HCT116 (cell line): ENCODE measurements at regions not wholly inside any gene's neighbourhood (a gene's known extent, or its start where the extent isn't known, plus 50 kb on each side); places are given as distances from the start of the nearest gene placed in this dataset.

Source experiments
- ATAC-seq: fragments of 200-7000 bp; cut with Tn5 transposase; 2 replicates; pipeline ENCODE4 v1.9.1; 2020; ENCODE audit warnings: mild to moderate bottlenecking, moderate library complexity
- BruUV-seq: library from RNA; stranded (reverse); fragments of 400-500 nt; replicated peaks from 2 replicates; lab custom pipeline; 2021; lab: Mats Ljungman, UMichigan
- CTCF ChIA-PET: fragments of 300-600 bp; sonication (Branson Sonifier 250); formaldehyde crosslinking; loops from one replicate; lab custom pipeline; 2021; ENCODE audit warnings: antibody characterized with exemption; lab: Charles Lee
- POLR2A ChIA-PET: fragments of 300-600, 350-600 bp; sonication (Branson Sonifier 250); formaldehyde crosslinking; loops from one replicate; lab custom pipeline; 2021; ENCODE audit warnings: antibody characterized with exemption; lab: Charles Lee
- RAD21 ChIA-PET, 2 experiments: fragments of 300-600 bp; sonication (Branson Sonifier 250); formaldehyde crosslinking; loops; one replicate each; lab custom pipeline; 2023; ENCODE audit warnings: low total read pairs in 2 of 2; ENCODE audit not compliant: uncharacterized antibody in 2 of 2, unreplicated experiment in 2 of 2, low non-redundant PET in 1 of 2; lab: Charles Lee
- DNase-seq: peaks from one replicate; pipeline ENCODE4 v3.0.0-alpha.2; 2010; ENCODE audit warnings: low read depth, low spot score
- H2AFZ ChIP-seq: fragments of 200-600 bp; shearing (Covaris generic), sonication (generic); 2 replicates; pipeline ENCODE4 v1.6.1; 2017; ENCODE audit warnings: low read depth, mixed run types, mixed read lengths, antibody characterized with exemption, low read length; ENCODE audit not compliant: poor library complexity, severe bottlenecking
- H3K27ac ChIP-seq: 2 replicates; pipeline ENCODE4 v1.5.1; 2012; ENCODE audit warnings: low read depth, low read length
- H3K27me3 ChIP-seq: fragments of 200-600 bp; sonication (generic); 2 replicates; pipeline ENCODE4 v1.6.1; 2016; ENCODE audit warnings: mixed run types, low read length, mixed read lengths; ENCODE audit not compliant: insufficient read depth
- H3K36me3 ChIP-seq, 2 experiments: fragments of 200-500 bp in 1 of 2; fragments of 200-600 bp in 1 of 2; sonication (Bioruptor generic) in 1 of 2; sonication (generic) in 1 of 2; 2 replicates each; pipeline versions ENCODE4 v1.5.1 to v1.6.1; 2014 to 2016; ENCODE audit warnings: low read length in 2 of 2, inconsistent platforms in 1 of 2, mixed read lengths in 1 of 2, mixed run types in 1 of 2; ENCODE audit not compliant: insufficient read depth in 2 of 2, control insufficient read depth in 1 of 2
- H3K4me1 ChIP-seq, 2 experiments: fragments of 200-600 bp in 1 of 2; sonication (generic) in 1 of 2; 2 replicates each; pipeline versions ENCODE4 v1.5.1 to v1.6.1; 2012 to 2017; ENCODE audit warnings: low read length in 2 of 2, inconsistent platforms in 1 of 2, mild to moderate bottlenecking in 1 of 2, mixed read lengths in 1 of 2, mixed run types in 1 of 2, moderate library complexity in 1 of 2; ENCODE audit not compliant: insufficient read depth in 2 of 2, control insufficient read depth in 1 of 2
- H3K4me2 ChIP-seq: fragments of 200-600 bp; sonication (generic); 2 replicates; pipeline ENCODE4 v1.6.1; 2017; ENCODE audit warnings: mixed run types, low read length, mixed read lengths
- H3K4me3 ChIP-seq, 2 experiments: fragments of 200-600 bp in 1 of 2; sonication (generic) in 1 of 2; replicated peaks in 1 of 2; 2 replicates each; pipeline ENCODE4 v1.5.1; 2011 to 2016; ENCODE audit warnings: low read length in 2 of 2, control low read depth in 1 of 2, low read depth in 1 of 2, mild to moderate bottlenecking in 1 of 2, mixed read lengths in 1 of 2, mixed run types in 1 of 2
- H3K79me2 ChIP-seq: fragments of 200-600 bp; sonication (generic); 2 replicates; pipeline ENCODE4 v1.6.1; 2017; ENCODE audit warnings: mild to moderate bottlenecking, mixed run types, low read length, moderate library complexity, mixed read lengths; ENCODE audit not compliant: insufficient read depth
- H3K9ac ChIP-seq: fragments of 200-600 bp; sonication (generic); 2 replicates; pipeline ENCODE4 v1.6.1; 2016; ENCODE audit warnings: low read length, mixed read lengths
- H3K9me2 ChIP-seq: fragments of 200-600 bp; sonication (generic), shearing (Covaris generic); 2 replicates; pipeline ENCODE4 v1.6.1; 2017; ENCODE audit warnings: mixed run types, mild to moderate bottlenecking, moderate library complexity; ENCODE audit not compliant: insufficient read depth
- H3K9me3 ChIP-seq, 2 experiments: fragments of 200-500 bp in 1 of 2; fragments of 200-600 bp in 1 of 2; sonication (Bioruptor generic) in 1 of 2; sonication (generic) in 1 of 2; 2 replicates each; pipeline ENCODE4 v1.6.1; 2014 to 2017; ENCODE audit warnings: low read length in 2 of 2, mixed read lengths in 2 of 2, inconsistent platforms in 1 of 2, low read depth in 1 of 2, mild to moderate bottlenecking in 1 of 2, mixed run types in 1 of 2, moderate library complexity in 1 of 2; ENCODE audit not compliant: control insufficient read depth in 1 of 2, insufficient read depth in 1 of 2
- H4K20me1 ChIP-seq: fragments of 200-600 bp; sonication (generic), shearing (Covaris generic); 2 replicates; pipeline ENCODE4 v1.6.1; 2017; ENCODE audit warnings: mixed run types, mild to moderate bottlenecking, moderate library complexity; ENCODE audit not compliant: insufficient read depth
- CBX3 ChIP-seq: IDR thresholded peaks from 2 replicates; pipeline ENCODE4 v1.6.1; 2012; ENCODE audit warnings: low read depth
- CEBPB ChIP-seq: IDR thresholded peaks from 2 replicates; pipeline ENCODE4 v1.6.1; 2012; ENCODE audit warnings: low read depth
- CTCF ChIP-seq, 3 experiments: fragments of 200-600 bp in 1 of 3; sonication (generic) in 1 of 3; IDR thresholded peaks in 2 of 3; conservative IDR thresholded peaks in 1 of 3; 2 replicates each; pipeline ENCODE4 v1.5.1; 2012 to 2017; ENCODE audit warnings: low read depth in 2 of 3, low read length in 2 of 3, antibody characterized with exemption in 1 of 3, borderline replicate concordance in 1 of 3, control low read depth in 1 of 3, mild to moderate bottlenecking in 1 of 3, mixed read lengths in 1 of 3, mixed run types in 1 of 3, moderate library complexity in 1 of 3; ENCODE audit not compliant: insufficient read depth in 1 of 3
- EGR1 ChIP-seq: IDR thresholded peaks from 2 replicates; pipeline ENCODE4 v1.6.1; 2012; ENCODE audit warnings: low read depth
- ELF1 ChIP-seq: IDR thresholded peaks from 2 replicates; pipeline ENCODE4 v1.6.1; 2012; ENCODE audit warnings: low read depth, borderline replicate concordance
- EZH2phosphoT487 ChIP-seq: fragments of 200-600 bp; IDR thresholded peaks from 2 replicates; pipeline ENCODE4 v1.6.1; 2018; ENCODE audit warnings: antibody characterized with exemption, borderline replicate concordance
- FOSL1 ChIP-seq: IDR thresholded peaks from 2 replicates; pipeline ENCODE4 v1.6.1; 2012; ENCODE audit warnings: low read depth
- JUND ChIP-seq: IDR thresholded peaks from 2 replicates; pipeline ENCODE4 v1.6.1; 2012
- POLR2AphosphoS5 ChIP-seq: IDR thresholded peaks from 2 replicates; pipeline ENCODE4 v1.6.1; 2011; ENCODE audit warnings: mild to moderate bottlenecking, low read depth, low read length, moderate library complexity
- REST ChIP-seq: IDR thresholded peaks from 2 replicates; pipeline ENCODE4 v1.6.1; 2012; ENCODE audit warnings: low read depth
- SP1 ChIP-seq: IDR thresholded peaks from 2 replicates; pipeline ENCODE4 v1.6.1; 2012; ENCODE audit warnings: low read depth
- TCF7L2 ChIP-seq: IDR thresholded peaks from 2 replicates; pipeline ENCODE4 v1.7.0; 2011; ENCODE audit warnings: borderline replicate concordance, inconsistent platforms; ENCODE audit not compliant: insufficient read depth, insufficient read length; ENCODE audit errors: extremely low read depth
- YY1 ChIP-seq: IDR thresholded peaks from 2 replicates; pipeline ENCODE4 v1.6.1; 2011; ENCODE audit warnings: low read length, low read depth, moderate library complexity, mild to moderate bottlenecking; ENCODE audit not compliant: insufficient replicate concordance; ENCODE audit errors: extremely low read depth
- ZBTB33 ChIP-seq: IDR thresholded peaks from 2 replicates; pipeline ENCODE4 v1.6.1; 2011; ENCODE audit warnings: mild to moderate bottlenecking, low read length, moderate library complexity; ENCODE audit not compliant: insufficient replicate concordance; ENCODE audit errors: extremely low read depth
- intact Hi-C: fragments of 100-400 bp; cut with micrococcal nuclease; formaldehyde crosslinking; loops from 2 replicates; pipeline ENCODE4 v1.10.0; 2022

- no peak overlapping the region for H3K9ac ChIP-seq
- no peak for TF ChIP-seq ELF1
- TF ChIP-seq REST: no peak
- TF ChIP-seq SP1: no peak
- no peak for TF ChIP-seq CEBPB
- TF ChIP-seq CTCF (IDR thresholded peaks at IDR 0.05 in 2 of 3, conservative IDR thresholded peaks at IDR 0.05 in 1 of 3; ENCODE audit: borderline replicate concordance in 1 of 3, insufficient read depth in 1 of 3, low read depth in 2 of 3, low read length in 2 of 3): no peak
- TF ChIP-seq CBX3: no peak
- no peak for TF ChIP-seq ZBTB33
- TF ChIP-seq FOSL1: no peak
- no peak for TF ChIP-seq JUND
- TF ChIP-seq EZH2phosphoT487: no peak
- TF ChIP-seq TCF7L2: no peak
- TF ChIP-seq YY1: no peak
- TF ChIP-seq EGR1: no peak
- TF ChIP-seq POLR2AphosphoS5: no peak
- H3K4me1 ChIP-seq: no peaks in the 10 kb centered on the region
- POLR2A ChIA-PET: no interaction called here
- CTCF ChIA-PET: no interaction called here
- RAD21 ChIA-PET: no interaction called here
- no TSS peak for BruUV-seq
- H3K4me2 ChIP-seq: no peak overlapping the region
- ATAC-seq (no peak), DNase-seq (no peak)
- H3K9me2 ChIP-seq: no peaks in the 10 kb centered on the region
- H2AFZ ChIP-seq: no peak overlapping the region
- no peak overlapping the region for H3K27ac ChIP-seq
- no peaks in the 10 kb centered on the region for H3K27me3 ChIP-seq
- no peaks in the 10 kb centered on the region for H4K20me1 ChIP-seq
- no peaks in the 10 kb centered on the region for H3K79me2 ChIP-seq
- H3K36me3 ChIP-seq: no peaks in the 10 kb centered on the region
- intact Hi-C loops: no loop called here
- H3K4me3 ChIP-seq: no peak overlapping the region
- H3K9me3 ChIP-seq: no peaks in the 10 kb centered on the region
Observed at GRCh38 chr3:103025880-103026279, 591.1 kb downstream of the ZPLD1 start.
